AG04450 (cell line): ENCODE measurements at regions not wholly inside any gene's neighbourhood (a gene's known extent, or its start where the extent isn't known, plus 50 kb on each side); places are given as distances from the start of the nearest gene placed in this dataset.

Experiments used
- CTCF ChIA-PET: fragments of 300-600, 350-600 bp; formaldehyde crosslinking; extraction: SDS; loops from one replicate; lab custom pipeline; 2022; ENCODE audit warnings: antibody characterized with exemption, inconsistent platforms; lab: Charles Lee
- POLR2A ChIA-PET: fragments of 350-600 bp; formaldehyde crosslinking; extraction: SDS; loops from one replicate; lab custom pipeline; 2021; ENCODE audit warnings: antibody characterized with exemption, inconsistent platforms; lab: Yijun Ruan, JAX
- DNase-seq: peaks from one replicate; pipeline ENCODE4 v3.0.0-alpha.2; 2011; ENCODE audit warnings: low read depth, low spot score
- H3K27ac ChIP-seq: one replicate; pipeline ENCODE4 v1.5.1; 2012; ENCODE audit warnings: low read depth, low read length, control low read depth
- H3K27me3 ChIP-seq: one replicate; pipeline ENCODE4 v1.6.0; 2012; ENCODE audit warnings: low read length; ENCODE audit not compliant: control insufficient read depth, insufficient read depth
- H3K4me3 ChIP-seq: 2 replicates; pipeline ENCODE4 v1.5.1; 2011; ENCODE audit warnings: mild to moderate bottlenecking, low read depth, low read length, control low read depth
- H3K9me3 ChIP-seq: 2 replicates; pipeline ENCODE4 v1.5.1; 2012; ENCODE audit warnings: low read length; ENCODE audit not compliant: control insufficient read depth, insufficient read depth
- CTCF ChIP-seq: IDR thresholded peaks from 2 replicates; pipeline ENCODE4 v1.5.1; 2011; ENCODE audit warnings: low read depth, low read length, control low read depth, inconsistent platforms

DNA sequence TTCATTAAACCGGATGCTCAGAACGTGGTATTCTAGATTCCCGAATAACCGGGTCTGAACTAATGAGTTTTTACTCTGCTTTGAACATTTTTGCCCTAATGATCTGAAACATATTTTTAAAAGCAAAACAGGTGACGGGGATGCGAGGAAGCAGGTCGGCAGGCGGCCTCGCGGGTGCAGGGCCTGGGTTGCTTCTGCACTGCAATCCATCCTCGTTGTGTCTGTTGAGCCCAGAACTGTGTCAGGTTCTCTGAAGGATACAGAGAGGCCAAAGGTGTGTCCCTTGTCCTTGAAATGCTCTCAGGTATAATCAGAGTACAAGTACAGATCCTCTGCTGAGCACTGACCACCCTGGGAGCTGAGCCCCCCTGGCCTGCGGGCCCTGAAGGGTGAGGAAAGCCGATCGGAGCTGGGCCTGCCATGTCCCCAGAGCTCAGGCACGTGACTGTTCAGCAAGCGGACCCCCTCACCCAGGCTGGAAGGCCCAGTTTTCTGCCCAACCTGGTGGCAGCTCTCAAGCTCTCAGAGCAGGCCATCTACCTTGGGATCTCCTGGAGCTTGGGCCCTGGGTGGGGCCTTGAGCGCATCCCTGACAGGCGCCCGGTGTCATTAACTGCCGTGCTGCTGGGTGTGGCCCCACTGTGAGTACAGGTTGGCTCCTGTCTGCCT, 151.8 kb downstream of the OLFM1 start:
- POLR2A ChIA-PET, result no interaction called here
- CTCF ChIA-PET, result no interaction called here
- H3K9me3 ChIP-seq, result peaks cover 53% of the 10 kb centered on the region
- no peak overlapping the region for H3K4me3 ChIP-seq
- no peaks in the 10 kb centered on the region for H3K27me3 ChIP-seq
- no peak for DNase-seq
- no peak for TF ChIP-seq CTCF
- H3K27ac ChIP-seq, result no peak overlapping the region

DNA sequence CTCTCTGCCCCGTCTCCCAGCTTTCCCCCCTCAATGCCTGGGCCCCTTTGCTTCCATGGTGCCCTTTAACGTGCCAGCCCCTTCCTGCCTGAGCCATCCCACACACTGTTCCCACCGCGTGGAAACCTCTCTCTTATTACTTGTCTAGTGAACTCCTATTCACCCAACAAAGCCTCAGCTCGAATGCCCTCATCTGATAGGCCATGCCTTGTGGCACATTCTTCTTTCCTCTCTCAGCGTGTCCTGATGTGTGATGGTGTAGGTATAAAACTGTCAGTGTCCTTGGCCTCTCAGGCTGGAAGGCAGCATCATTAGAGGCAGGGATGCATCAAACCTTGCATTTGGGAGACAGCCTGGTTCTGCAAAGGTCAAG, 152.3 kb downstream of the OLFM1 start:
- ChIA-PET CTCF (no interaction called here), POLR2A (no interaction called here)
- no peak for TF ChIP-seq CTCF
- Histone ChIP-seq H3K27ac (no peak overlapping the region), H3K27me3 (no peaks in the 10 kb centered on the region), H3K4me3 (no peak overlapping the region), H3K9me3 (peaks cover 58% of the 10 kb centered on the region)
- DNase-seq, result no peak

- no peak overlapping the region for H3K27ac ChIP-seq
- CTCF ChIA-PET, result no interaction called here
- POLR2A ChIA-PET, result no interaction called here
- no peaks in the 10 kb centered on the region for H3K27me3 ChIP-seq
- DNase-seq, result no peak
- peaks cover 63% of the 10 kb centered on the region for H3K9me3 ChIP-seq
- no peak for TF ChIP-seq CTCF
- no peak overlapping the region for H3K4me3 ChIP-seq
These were observed 152.8 kb downstream of the OLFM1 start for GRCh38 chr9:135240222-135240621.

DNA sequence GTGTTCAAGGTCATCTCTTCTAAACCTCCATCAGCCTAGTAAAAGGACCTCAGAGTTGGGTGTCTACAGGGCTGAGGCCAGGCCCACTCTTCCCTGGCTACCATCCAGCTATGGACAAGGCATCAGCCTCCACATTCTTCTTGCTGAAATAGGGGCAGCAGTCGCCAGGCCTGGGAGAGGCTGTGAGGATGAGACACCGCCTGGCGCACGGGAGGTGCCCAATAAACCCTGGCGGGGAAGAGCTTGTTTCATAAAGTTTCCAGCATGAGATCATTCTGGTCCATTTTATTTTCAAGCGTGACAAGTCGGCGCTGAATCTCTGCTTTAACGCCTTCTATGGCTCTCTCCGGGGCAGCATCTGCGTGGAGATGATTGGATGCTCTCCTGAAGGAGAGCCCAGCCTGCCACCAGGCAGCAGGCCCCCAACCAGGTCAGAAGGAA, 153.4 kb downstream of the OLFM1 start:
- POLR2A ChIA-PET, result no interaction called here
- Histone ChIP-seq H3K27me3 (no peaks in the 10 kb centered on the region), H3K27ac (no peak overlapping the region), H3K4me3 (no peak overlapping the region), H3K9me3 (peaks cover 70% of the 10 kb centered on the region)
- CTCF ChIA-PET, result no interaction called here
- no peak for TF ChIP-seq CTCF
- no peak for DNase-seq

- DNase-seq, result no peak
- TF ChIP-seq CTCF, result no peak
- no peak overlapping the region for H3K27ac ChIP-seq
- ChIA-PET POLR2A (no interaction called here), CTCF (no interaction called here)
- H3K27me3 ChIP-seq, result no peaks in the 10 kb centered on the region
- H3K4me3 ChIP-seq, result no peak overlapping the region
- peaks cover 76% of the 10 kb centered on the region for H3K9me3 ChIP-seq
These were observed 154.0 kb downstream of the OLFM1 start for GRCh38 chr9:135241381-135242048.
